ENCODE measurements at regions not wholly inside any gene's neighbourhood (a gene's known extent, or its start where the extent isn't known, plus 50 kb on each side); places are given as distances from the start of the nearest gene placed in this dataset.

DNA sequence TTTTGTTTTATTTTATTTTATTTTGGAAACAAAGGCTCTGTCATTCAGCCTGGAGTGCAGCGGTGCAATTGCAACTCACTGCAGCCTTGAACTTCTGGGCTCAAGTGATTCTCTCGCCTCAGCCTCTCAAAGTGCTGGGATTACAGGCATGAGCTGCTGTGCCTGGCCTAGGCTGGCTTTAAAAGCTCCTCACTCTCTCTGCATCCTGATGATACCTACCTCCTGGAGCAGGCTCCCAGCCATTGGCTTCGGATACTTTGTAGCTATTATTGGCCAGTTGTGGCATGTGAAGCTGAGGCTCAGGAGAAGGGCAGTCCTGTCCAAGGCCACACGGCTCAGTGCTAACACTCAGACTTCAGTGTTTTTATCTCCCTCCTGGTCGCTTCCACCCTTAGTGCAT is 158.0 kb downstream of the SEC14L1 start:
- TF ChIP-seq PAX8 (CRISPR knock-in tag; IDR thresholded peaks at IDR 0.05; ENCODE audit: borderline replicate concordance), result no peak
- TF ChIP-seq RFX5 (IDR thresholded peaks at IDR 0.05; ENCODE audit: low read depth, low read length), result no peak
- no peak for TF ChIP-seq ZSCAN9 (CRISPR knock-in tag; IDR thresholded peaks at IDR 0.05; ENCODE audit: borderline replicate concordance)
- TF ChIP-seq U2AF2 (IDR thresholded peaks at IDR 0.05; ENCODE audit: low read depth, low read length), result no peak
- TF ChIP-seq MTF1 (CRISPR knock-in tag; IDR thresholded peaks at IDR 0.05), result no peak
- TF ChIP-seq ONECUT2 (CRISPR knock-in tag; IDR thresholded peaks at IDR 0.05), result no peak
- no peak for TF ChIP-seq ELF3 (CRISPR knock-in tag; IDR thresholded peaks at IDR 0.05)
- no peak for TF ChIP-seq SMARCC2 (IDR thresholded peaks at IDR 0.05)
- TF ChIP-seq ZKSCAN5 (CRISPR knock-in tag; IDR thresholded peaks at IDR 0.05), result no peak
- no peak for TF ChIP-seq PBX3 (CRISPR knock-in tag; IDR thresholded peaks at IDR 0.05; ENCODE audit: borderline replicate concordance)
- TF ChIP-seq ZZZ3 (CRISPR knock-in tag; IDR thresholded peaks at IDR 0.05; ENCODE audit: borderline replicate concordance), result no peak
- TF ChIP-seq, protein P1, sequence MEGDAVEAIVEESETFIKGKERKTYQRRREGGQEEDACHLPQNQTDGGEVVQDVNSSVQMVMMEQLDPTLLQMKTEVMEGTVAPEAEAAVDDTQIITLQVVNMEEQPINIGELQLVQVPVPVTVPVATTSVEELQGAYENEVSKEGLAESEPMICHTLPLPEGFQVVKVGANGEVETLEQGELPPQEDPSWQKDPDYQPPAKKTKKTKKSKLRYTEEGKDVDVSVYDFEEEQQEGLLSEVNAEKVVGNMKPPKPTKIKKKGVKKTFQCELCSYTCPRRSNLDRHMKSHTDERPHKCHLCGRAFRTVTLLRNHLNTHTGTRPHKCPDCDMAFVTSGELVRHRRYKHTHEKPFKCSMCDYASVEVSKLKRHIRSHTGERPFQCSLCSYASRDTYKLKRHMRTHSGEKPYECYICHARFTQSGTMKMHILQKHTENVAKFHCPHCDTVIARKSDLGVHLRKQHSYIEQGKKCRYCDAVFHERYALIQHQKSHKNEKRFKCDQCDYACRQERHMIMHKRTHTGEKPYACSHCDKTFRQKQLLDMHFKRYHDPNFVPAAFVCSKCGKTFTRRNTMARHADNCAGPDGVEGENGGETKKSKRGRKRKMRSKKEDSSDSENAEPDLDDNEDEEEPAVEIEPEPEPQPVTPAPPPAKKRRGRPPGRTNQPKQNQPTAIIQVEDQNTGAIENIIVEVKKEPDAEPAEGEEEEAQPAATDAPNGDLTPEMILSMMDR (CRISPR knock-in tag; IDR thresholded peaks at IDR 0.05), result no peak
- no peak for TF ChIP-seq FOXK2 (IDR thresholded peaks at IDR 0.05)
- TF ChIP-seq ZNF501 (CRISPR knock-in tag; IDR thresholded peaks at IDR 0.05), result no peak

Measured in HepG2 (cell line).